Neural cell (in vitro differentiated cells): ENCODE measurements at regions not wholly inside any gene's neighbourhood (a gene's known extent, or its start where the extent isn't known, plus 50 kb on each side); places are given as distances from the start of the nearest gene placed in this dataset.

Experiments
- H2AFZ ChIP-seq: fragments of 200-600, 300-800 bp; sonication (generic), shearing (Covaris generic); 2 replicates; pipeline ENCODE4 v1.6.0; 2014; ENCODE audit warnings: low read depth, mild to moderate bottlenecking, antibody characterized with exemption, low read length, moderate library complexity
- H3F3A ChIP-seq: fragments of 200-600 bp; shearing (Covaris generic); 2 replicates; pipeline ENCODE4 v1.6.1; 2016; ENCODE audit warnings: mild to moderate bottlenecking, moderate library complexity, mixed read lengths, antibody characterized with exemption, low read length; ENCODE audit not compliant: insufficient read depth, poor library complexity, severe bottlenecking
- H3K27ac ChIP-seq: fragments of 200-600, 300-800 bp; sonication (generic), shearing (Covaris generic); 2 replicates; pipeline ENCODE4 v1.5.1; 2014; ENCODE audit warnings: mild to moderate bottlenecking, low read length, moderate library complexity
- H3K27me3 ChIP-seq: fragments of 300-800, 200-600 bp; sonication (generic), shearing (Covaris generic); 2 replicates; pipeline ENCODE4 v1.6.0; 2014; ENCODE audit warnings: mild to moderate bottlenecking, low read depth, low read length, moderate library complexity; ENCODE audit not compliant: insufficient read depth
- H3K36me3 ChIP-seq: fragments of 300-800, 200-600 bp; sonication (generic), shearing (Covaris generic); 2 replicates; pipeline ENCODE4 v1.5.1; 2014; ENCODE audit warnings: mild to moderate bottlenecking, antibody characterized with exemption, low read length, moderate library complexity; ENCODE audit not compliant: insufficient read depth
- H3K4me2 ChIP-seq: fragments of 300-800, 200-600 bp; sonication (generic), shearing (Covaris generic); 2 replicates; pipeline ENCODE4 v1.6.0; 2014; ENCODE audit warnings: mild to moderate bottlenecking, low read length
- H3K4me3 ChIP-seq: fragments of 300-800, 200-600 bp; sonication (generic), shearing (Covaris generic); 2 replicates; pipeline ENCODE4 v1.5.1; 2014; ENCODE audit warnings: mild to moderate bottlenecking, low read length, moderate library complexity
- H3K79me2 ChIP-seq: fragments of 200-600 bp; shearing (Covaris generic); replicated peaks from 2 replicates; pipeline ENCODE4 v1.6.0; 2014; ENCODE audit warnings: mild to moderate bottlenecking, low read length, moderate library complexity; ENCODE audit not compliant: insufficient read depth
- H3K9ac ChIP-seq: fragments of 300-800, 200-600 bp; sonication (generic), shearing (Covaris generic); 2 replicates; pipeline ENCODE4 v1.6.1; 2016; ENCODE audit warnings: mild to moderate bottlenecking, low read length, mixed read lengths
- H3K9me2 ChIP-seq: fragments of 200-600 bp; shearing (Covaris generic); 2 replicates; pipeline ENCODE4 v1.6.1; 2016; ENCODE audit warnings: mild to moderate bottlenecking, low read length, mixed read lengths; ENCODE audit not compliant: insufficient read depth
- H3K9me3 ChIP-seq: fragments of 200-600, 300-800 bp; sonication (generic), shearing (Covaris generic); 2 replicates; pipeline ENCODE4 v1.6.1; 2016; ENCODE audit warnings: mild to moderate bottlenecking, mixed run types, low read length, moderate library complexity, mixed read lengths
- H4K20me1 ChIP-seq: fragments of 200-600 bp; shearing (Covaris generic); 2 replicates; pipeline ENCODE4 v1.6.1; 2016; ENCODE audit warnings: mild to moderate bottlenecking, mixed run types; ENCODE audit not compliant: insufficient read depth
- CTCF ChIP-seq: fragments of 450-650 bp; IDR thresholded peaks from 2 replicates; pipeline ENCODE4 v1.5.1; 2014; ENCODE audit warnings: antibody characterized with exemption, mild to moderate bottlenecking, moderate library complexity; ENCODE audit not compliant: poor library complexity, severe bottlenecking
- EP300 ChIP-seq: fragments of 450-650 bp; conservative IDR thresholded peaks from 2 replicates; pipeline ENCODE4 v1.6.1; 2014; ENCODE audit warnings: antibody characterized with exemption, mild to moderate bottlenecking, moderate library complexity; ENCODE audit not compliant: poor library complexity, severe bottlenecking
- EZH2 ChIP-seq: fragments of 200-600, 300-800 bp; shearing (Covaris generic), sonication (generic); IDR thresholded peaks from 2 replicates; pipeline ENCODE4 v1.6.1; 2014; ENCODE audit warnings: antibody characterized with exemption, low read length, borderline replicate concordance, mild to moderate bottlenecking; ENCODE audit not compliant: insufficient read depth, poor library complexity, severe bottlenecking
- MXI1 ChIP-seq: fragments of 450-650 bp; conservative IDR thresholded peaks from 2 replicates; pipeline ENCODE4 v1.6.1; 2014; ENCODE audit warnings: antibody characterized with exemption, mild to moderate bottlenecking; ENCODE audit not compliant: poor library complexity, severe bottlenecking
- POLR2AphosphoS5 ChIP-seq: IDR thresholded peaks from 2 replicates; pipeline ENCODE4 v1.6.1; 2012
- RAD21 ChIP-seq: fragments of 450-650 bp; conservative IDR thresholded peaks from 2 replicates; pipeline ENCODE4 v1.6.1; 2014; ENCODE audit warnings: antibody characterized with exemption, mild to moderate bottlenecking, moderate library complexity
- REST ChIP-seq: IDR thresholded peaks from 2 replicates; pipeline ENCODE4 v1.6.1; 2012; ENCODE audit warnings: borderline replicate concordance
- SMC3 ChIP-seq: fragments of 450-650 bp; conservative IDR thresholded peaks from 2 replicates; pipeline ENCODE4 v1.6.1; 2014; ENCODE audit warnings: antibody characterized with exemption, mild to moderate bottlenecking, moderate library complexity; ENCODE audit not compliant: poor library complexity
- TAF1 ChIP-seq: IDR thresholded peaks from 2 replicates; pipeline ENCODE4 v1.6.1; 2012; ENCODE audit warnings: low read depth

GRCh38 chr10:125444790-125445189 lies 238.2 kb downstream of the TEX36 start:
- TF ChIP-seq POLR2AphosphoS5, result no peak
- no peak for TF ChIP-seq RAD21
- TF ChIP-seq CTCF, result no peak
- no peak for TF ChIP-seq EZH2

GRCh38 chr10:125442856-125443540 lies 240.0 kb downstream of the TEX36 start:
- no peaks in the 10 kb centered on the region for H4K20me1 ChIP-seq
- no peak for TF ChIP-seq EP300
- no peak for TF ChIP-seq POLR2AphosphoS5
- no peak for TF ChIP-seq MXI1
- no peak for TF ChIP-seq TAF1
- TF ChIP-seq EZH2, result no peak
- TF ChIP-seq RAD21, result no peak
- no peak for TF ChIP-seq CTCF
- no peak for TF ChIP-seq REST
- no peak for TF ChIP-seq SMC3

More at GRCh38 chr10:125444790-125445189, 238.2 kb downstream of the TEX36 start:
- Histone ChIP-seq H3K27ac (no peak overlapping the region), H3K9me3 (no peaks in the 10 kb centered on the region), H3K27me3 (no peaks in the 10 kb centered on the region), H4K20me1 (no peaks in the 10 kb centered on the region), H3K79me2 (no peaks in the 10 kb centered on the region), H3K9me2 (no peaks in the 10 kb centered on the region), H3K4me3 (no peak overlapping the region), H3K36me3 (no peaks in the 10 kb centered on the region), H2AFZ (no peak overlapping the region), H3K9ac (no peak overlapping the region), H3F3A (no peaks in the 10 kb centered on the region), H3K4me2 (no peak overlapping the region)

More at GRCh38 chr10:125442856-125443540, 240.0 kb downstream of the TEX36 start:
- no peak overlapping the region for H3K4me3 ChIP-seq
- no peaks in the 10 kb centered on the region for H3K9me2 ChIP-seq
- no peaks in the 10 kb centered on the region for H3K36me3 ChIP-seq
- H3K79me2 ChIP-seq, result no peaks in the 10 kb centered on the region
- H3K9me3 ChIP-seq, result no peaks in the 10 kb centered on the region
- H3K9ac ChIP-seq, result no peak overlapping the region
- H3F3A ChIP-seq, result no peaks in the 10 kb centered on the region
- H2AFZ ChIP-seq, result no peak overlapping the region
- no peak overlapping the region for H3K27ac ChIP-seq
- H3K27me3 ChIP-seq, result no peaks in the 10 kb centered on the region
- no peak overlapping the region for H3K4me2 ChIP-seq
